ENCODE measurements at regions not wholly inside any gene's neighbourhood (a gene's known extent, or its start where the extent isn't known, plus 50 kb on each side); places are given as distances from the start of the nearest gene placed in this dataset.

DNA sequence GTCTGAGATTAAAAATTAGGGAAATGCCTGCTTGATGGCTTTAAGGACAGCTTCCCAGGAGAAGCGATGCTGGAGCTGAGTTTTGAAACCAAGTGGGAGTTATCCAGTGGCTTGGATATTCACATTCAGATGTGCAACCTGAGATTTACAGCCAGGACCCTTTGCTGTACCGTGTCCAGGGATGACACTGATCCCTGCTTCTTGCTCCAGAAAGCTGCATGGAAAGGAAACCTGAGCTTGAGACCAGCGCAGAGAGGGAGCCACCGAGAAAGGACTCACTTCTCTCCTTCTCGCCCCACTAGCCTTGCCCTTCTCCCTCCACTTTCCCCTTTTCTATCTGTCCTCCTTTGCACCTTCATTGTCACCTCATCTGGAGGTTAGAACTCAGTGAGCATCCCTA lies 254.5 kb upstream of the PPARGC1A start:
- H3K9me2 ChIP-seq (replicated peaks; ENCODE audit: insufficient read depth, low read length) = no peaks in the 10 kb centered on the region
- no peak overlapping the region for H3K27ac ChIP-seq (ENCODE audit: low read depth, low read length)

DNA sequence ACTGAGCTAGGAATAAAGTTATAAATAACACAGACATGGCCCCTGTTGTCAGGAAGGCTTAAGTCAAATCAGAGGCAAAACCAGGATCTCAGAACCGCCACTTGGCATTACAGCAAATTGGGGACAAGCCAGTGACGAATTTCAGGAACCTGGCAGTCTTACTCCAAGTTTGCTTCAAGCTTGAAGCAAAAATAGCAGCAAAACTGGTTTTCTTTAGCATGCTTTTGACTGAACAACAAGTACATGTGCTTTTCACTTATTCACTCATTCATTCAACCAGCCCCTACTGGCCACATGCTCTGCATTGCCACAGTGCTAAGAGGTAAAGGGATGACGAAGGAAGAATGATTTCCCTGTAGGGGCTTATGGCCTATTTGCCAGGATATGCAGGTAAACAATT lies 253.9 kb upstream of the PPARGC1A start:
- Histone ChIP-seq H3K9ac (ENCODE audit: low read length) (no peak overlapping the region), H3K9me2 (replicated peaks; ENCODE audit: insufficient read depth, low read length) (no peaks in the 10 kb centered on the region), H4K20me1 (ENCODE audit: low read depth, low read length) (no peaks in the 10 kb centered on the region), H3K27me3 (ENCODE audit: low read length) (no peaks in the 10 kb centered on the region), H3F3A (ENCODE audit: insufficient read depth) (no peaks in the 10 kb centered on the region), H3K27ac (ENCODE audit: low read depth, low read length) (no peak overlapping the region), H3K4me3 (ENCODE audit: insufficient read depth, low read length, poor library complexity, severe bottlenecking) (no peak overlapping the region), H3K4me2 (ENCODE audit: low read depth, low read length, poor library complexity, severe bottlenecking) (no peak overlapping the region), H3K9me3 (ENCODE audit: insufficient read depth, low read length) (no peaks in the 10 kb centered on the region), H3K36me3 (ENCODE audit: low read length) (no peaks in the 10 kb centered on the region), H2AFZ (ENCODE audit: low read depth, low read length, severe bottlenecking) (no peak overlapping the region), H3K79me2 (ENCODE audit: insufficient read depth, low read length) (no peaks in the 10 kb centered on the region)
- TF ChIP-seq EZH2phosphoT487 (conservative IDR thresholded peaks at IDR 0.05; ENCODE audit: low read length) (no peak), CTCF (IDR thresholded peaks at IDR 0.05; ENCODE audit: insufficient read depth, low read length, poor library complexity, severe bottlenecking) (no peak)

More for the DNA sequence above, 254.5 kb upstream of the PPARGC1A start:
- no peaks in the 10 kb centered on the region for H3K9me3 ChIP-seq (ENCODE audit: insufficient read depth, low read length)
- no peaks in the 10 kb centered on the region for H3K27me3 ChIP-seq (ENCODE audit: low read length)
- H3K4me2 ChIP-seq (ENCODE audit: low read depth, low read length, poor library complexity, severe bottlenecking) = no peak overlapping the region
- TF ChIP-seq CTCF (IDR thresholded peaks at IDR 0.05; ENCODE audit: insufficient read depth, low read length, poor library complexity, severe bottlenecking) = no peak
- TF ChIP-seq EZH2phosphoT487 (conservative IDR thresholded peaks at IDR 0.05; ENCODE audit: low read length) = no peak
- H2AFZ ChIP-seq (ENCODE audit: low read depth, low read length, severe bottlenecking) = no peak overlapping the region
- no peaks in the 10 kb centered on the region for H4K20me1 ChIP-seq (ENCODE audit: low read depth, low read length)
- no peaks in the 10 kb centered on the region for H3K79me2 ChIP-seq (ENCODE audit: insufficient read depth, low read length)
- no peak overlapping the region for H3K9ac ChIP-seq (ENCODE audit: low read length)
- no peaks in the 10 kb centered on the region for H3K36me3 ChIP-seq (ENCODE audit: low read length)
- no peaks in the 10 kb centered on the region for H3F3A ChIP-seq (ENCODE audit: insufficient read depth)
- H3K4me3 ChIP-seq (ENCODE audit: insufficient read depth, low read length, poor library complexity, severe bottlenecking) = no peak overlapping the region

DNA sequence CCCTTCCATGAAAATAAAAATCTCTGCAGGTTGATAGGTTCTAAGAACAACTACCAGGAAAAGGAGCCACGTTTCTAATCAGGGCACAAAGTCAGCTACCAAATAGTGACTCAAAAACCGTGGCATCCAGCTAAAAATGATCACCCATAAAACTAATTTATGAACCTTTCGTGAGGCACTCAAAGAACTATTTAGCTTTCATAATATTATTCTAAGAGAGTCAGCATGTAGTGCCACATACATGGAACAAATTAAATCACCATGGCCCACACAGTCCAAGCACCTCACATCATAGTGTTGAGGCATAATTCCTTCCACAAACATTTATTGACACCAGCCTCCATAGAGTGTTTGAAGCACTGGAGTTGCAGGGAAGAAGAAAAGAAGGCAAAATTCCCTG lies 252.0 kb upstream of the PPARGC1A start:
- no peak overlapping the region for H3K9ac ChIP-seq (ENCODE audit: low read length)
- H3K27ac ChIP-seq (ENCODE audit: low read depth, low read length) = no peak overlapping the region
- no peak overlapping the region for H3K4me2 ChIP-seq (ENCODE audit: low read depth, low read length, poor library complexity, severe bottlenecking)
- H4K20me1 ChIP-seq (ENCODE audit: low read depth, low read length) = no peaks in the 10 kb centered on the region
- TF ChIP-seq CTCF (IDR thresholded peaks at IDR 0.05; ENCODE audit: insufficient read depth, low read length, poor library complexity, severe bottlenecking) = no peak
- no peak for TF ChIP-seq EZH2phosphoT487 (conservative IDR thresholded peaks at IDR 0.05; ENCODE audit: low read length)
- no peak overlapping the region for H3K4me3 ChIP-seq (ENCODE audit: insufficient read depth, low read length, poor library complexity, severe bottlenecking)
- no peaks in the 10 kb centered on the region for H3K9me3 ChIP-seq (ENCODE audit: insufficient read depth, low read length)
- H3K79me2 ChIP-seq (ENCODE audit: insufficient read depth, low read length) = no peaks in the 10 kb centered on the region
- no peaks in the 10 kb centered on the region for H3F3A ChIP-seq (ENCODE audit: insufficient read depth)
- no peaks in the 10 kb centered on the region for H3K27me3 ChIP-seq (ENCODE audit: low read length)
- H3K9me2 ChIP-seq (replicated peaks; ENCODE audit: insufficient read depth, low read length) = no peaks in the 10 kb centered on the region
- H2AFZ ChIP-seq (ENCODE audit: low read depth, low read length, severe bottlenecking) = no peak overlapping the region
- H3K36me3 ChIP-seq (ENCODE audit: low read length) = no peaks in the 10 kb centered on the region

Measured in SU-DHL-6 (cell line).